ENCODE measurements at regions not wholly inside any gene's neighbourhood (a gene's known extent, or its start where the extent isn't known, plus 50 kb on each side); places are given as distances from the start of the nearest gene placed in this dataset.

- Histone ChIP-seq H4K20me1 (replicated peaks; ENCODE audit: insufficient read depth) (no peaks in the 10 kb centered on the region), H3F3A (replicated peaks; ENCODE audit: low read depth) (no peaks in the 10 kb centered on the region), H3K9me2 (ENCODE audit: insufficient read depth) (no peaks in the 10 kb centered on the region), H2AFZ (no peak overlapping the region), H3K27me3 (ENCODE audit: insufficient read depth) (no peaks in the 10 kb centered on the region), H3K4me3 (no peak overlapping the region), H3K27ac (ENCODE audit: low read depth) (no peak overlapping the region), H3K36me3 (ENCODE audit: insufficient read depth) (no peaks in the 10 kb centered on the region), H3K79me2 (replicated peaks; ENCODE audit: insufficient read depth) (no peaks in the 10 kb centered on the region), H3K4me1 (ENCODE audit: insufficient read depth) (no peaks in the 10 kb centered on the region), H3K4me2 (no peak overlapping the region)
- H3K4me3 Mint-ChIP-seq, result no peak overlapping the region
- DNase-seq (ENCODE audit: low spot score), result no peak
- H3K4me1 Mint-ChIP-seq, result no peaks in the 10 kb centered on the region
- no peak overlapping the region for H3K27ac Mint-ChIP-seq
- H3K36me3 Mint-ChIP-seq (ENCODE audit: low read depth), result no peaks in the 10 kb centered on the region
- no peak for ATAC-seq
- no peaks in the 10 kb centered on the region for H3K9me3 Mint-ChIP-seq
- peaks cover 2% of the 10 kb centered on the region for H3K27me3 Mint-ChIP-seq (ENCODE audit: insufficient read depth, low read depth, poor library complexity)
- TF ChIP-seq POLR2AphosphoS5 (IDR thresholded peaks at IDR 0.05; ENCODE audit: low read depth) (no peak), STAT1 (IDR thresholded peaks at IDR 0.05; ENCODE audit: unreplicated experiment) (no peak), CTCF (conservative IDR thresholded peaks at IDR 0.05; ENCODE audit: low read depth in 2 of 2) (no peak), NANOG (IDR thresholded peaks at IDR 0.05; ENCODE audit: borderline replicate concordance) (no peak)
Observed at GRCh38 chr17:71380535-71380934, 740.3 kb upstream of the SOX9 start.

DNA sequence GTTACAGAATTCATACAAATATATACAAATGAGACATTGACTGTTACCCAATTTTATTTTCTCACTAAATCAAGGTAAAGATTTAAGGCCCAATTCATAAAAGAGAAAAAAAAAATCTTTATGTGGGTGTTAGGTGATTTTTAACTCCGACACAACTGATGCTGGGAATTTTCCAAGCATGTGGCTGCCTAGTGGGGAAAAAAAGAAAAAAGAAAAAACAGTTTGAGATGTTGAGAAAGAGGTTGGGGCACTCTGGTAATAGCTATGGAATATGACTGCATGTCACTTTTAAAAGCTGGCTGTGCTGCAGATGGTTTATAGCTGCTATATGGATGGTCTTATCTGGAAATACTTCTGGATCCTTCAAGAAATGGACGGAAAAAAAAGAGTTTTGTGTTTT is 739.9 kb upstream of the SOX9 start:
- Histone ChIP-seq H3K36me3 (ENCODE audit: insufficient read depth) (no peaks in the 10 kb centered on the region), H4K20me1 (replicated peaks; ENCODE audit: insufficient read depth) (no peaks in the 10 kb centered on the region), H2AFZ (no peak overlapping the region), H3F3A (replicated peaks; ENCODE audit: low read depth) (no peaks in the 10 kb centered on the region), H3K27ac (ENCODE audit: low read depth) (no peak overlapping the region), H3K9me2 (ENCODE audit: insufficient read depth) (no peaks in the 10 kb centered on the region), H3K27me3 (ENCODE audit: insufficient read depth) (no peaks in the 10 kb centered on the region), H3K79me2 (replicated peaks; ENCODE audit: insufficient read depth) (no peaks in the 10 kb centered on the region), H3K4me3 (no peak overlapping the region), H3K4me2 (no peak overlapping the region), H3K4me1 (ENCODE audit: insufficient read depth) (no peaks in the 10 kb centered on the region)
- H3K4me3 Mint-ChIP-seq, result no peak overlapping the region
- DNase-seq (ENCODE audit: low spot score), result no peak
- H3K4me1 Mint-ChIP-seq, result no peaks in the 10 kb centered on the region
- ATAC-seq, result no peak
- H3K36me3 Mint-ChIP-seq (ENCODE audit: low read depth), result no peaks in the 10 kb centered on the region
- H3K9me3 Mint-ChIP-seq, result no peaks in the 10 kb centered on the region
- H3K27me3 Mint-ChIP-seq (ENCODE audit: insufficient read depth, low read depth, poor library complexity), result peaks cover 2% of the 10 kb centered on the region
- no peak overlapping the region for H3K27ac Mint-ChIP-seq
- TF ChIP-seq STAT1 (IDR thresholded peaks at IDR 0.05; ENCODE audit: unreplicated experiment), result no peak
- no peak for TF ChIP-seq JUNB (IDR thresholded peaks at IDR 0.05; ENCODE audit: unreplicated experiment)
- no peak for TF ChIP-seq NANOG (IDR thresholded peaks at IDR 0.05; ENCODE audit: borderline replicate concordance)
- no peak for TF ChIP-seq CREB1 (CRISPR knock-in tag; IDR thresholded peaks at IDR 0.05; ENCODE audit: low read depth)
- TF ChIP-seq, protein P1, sequence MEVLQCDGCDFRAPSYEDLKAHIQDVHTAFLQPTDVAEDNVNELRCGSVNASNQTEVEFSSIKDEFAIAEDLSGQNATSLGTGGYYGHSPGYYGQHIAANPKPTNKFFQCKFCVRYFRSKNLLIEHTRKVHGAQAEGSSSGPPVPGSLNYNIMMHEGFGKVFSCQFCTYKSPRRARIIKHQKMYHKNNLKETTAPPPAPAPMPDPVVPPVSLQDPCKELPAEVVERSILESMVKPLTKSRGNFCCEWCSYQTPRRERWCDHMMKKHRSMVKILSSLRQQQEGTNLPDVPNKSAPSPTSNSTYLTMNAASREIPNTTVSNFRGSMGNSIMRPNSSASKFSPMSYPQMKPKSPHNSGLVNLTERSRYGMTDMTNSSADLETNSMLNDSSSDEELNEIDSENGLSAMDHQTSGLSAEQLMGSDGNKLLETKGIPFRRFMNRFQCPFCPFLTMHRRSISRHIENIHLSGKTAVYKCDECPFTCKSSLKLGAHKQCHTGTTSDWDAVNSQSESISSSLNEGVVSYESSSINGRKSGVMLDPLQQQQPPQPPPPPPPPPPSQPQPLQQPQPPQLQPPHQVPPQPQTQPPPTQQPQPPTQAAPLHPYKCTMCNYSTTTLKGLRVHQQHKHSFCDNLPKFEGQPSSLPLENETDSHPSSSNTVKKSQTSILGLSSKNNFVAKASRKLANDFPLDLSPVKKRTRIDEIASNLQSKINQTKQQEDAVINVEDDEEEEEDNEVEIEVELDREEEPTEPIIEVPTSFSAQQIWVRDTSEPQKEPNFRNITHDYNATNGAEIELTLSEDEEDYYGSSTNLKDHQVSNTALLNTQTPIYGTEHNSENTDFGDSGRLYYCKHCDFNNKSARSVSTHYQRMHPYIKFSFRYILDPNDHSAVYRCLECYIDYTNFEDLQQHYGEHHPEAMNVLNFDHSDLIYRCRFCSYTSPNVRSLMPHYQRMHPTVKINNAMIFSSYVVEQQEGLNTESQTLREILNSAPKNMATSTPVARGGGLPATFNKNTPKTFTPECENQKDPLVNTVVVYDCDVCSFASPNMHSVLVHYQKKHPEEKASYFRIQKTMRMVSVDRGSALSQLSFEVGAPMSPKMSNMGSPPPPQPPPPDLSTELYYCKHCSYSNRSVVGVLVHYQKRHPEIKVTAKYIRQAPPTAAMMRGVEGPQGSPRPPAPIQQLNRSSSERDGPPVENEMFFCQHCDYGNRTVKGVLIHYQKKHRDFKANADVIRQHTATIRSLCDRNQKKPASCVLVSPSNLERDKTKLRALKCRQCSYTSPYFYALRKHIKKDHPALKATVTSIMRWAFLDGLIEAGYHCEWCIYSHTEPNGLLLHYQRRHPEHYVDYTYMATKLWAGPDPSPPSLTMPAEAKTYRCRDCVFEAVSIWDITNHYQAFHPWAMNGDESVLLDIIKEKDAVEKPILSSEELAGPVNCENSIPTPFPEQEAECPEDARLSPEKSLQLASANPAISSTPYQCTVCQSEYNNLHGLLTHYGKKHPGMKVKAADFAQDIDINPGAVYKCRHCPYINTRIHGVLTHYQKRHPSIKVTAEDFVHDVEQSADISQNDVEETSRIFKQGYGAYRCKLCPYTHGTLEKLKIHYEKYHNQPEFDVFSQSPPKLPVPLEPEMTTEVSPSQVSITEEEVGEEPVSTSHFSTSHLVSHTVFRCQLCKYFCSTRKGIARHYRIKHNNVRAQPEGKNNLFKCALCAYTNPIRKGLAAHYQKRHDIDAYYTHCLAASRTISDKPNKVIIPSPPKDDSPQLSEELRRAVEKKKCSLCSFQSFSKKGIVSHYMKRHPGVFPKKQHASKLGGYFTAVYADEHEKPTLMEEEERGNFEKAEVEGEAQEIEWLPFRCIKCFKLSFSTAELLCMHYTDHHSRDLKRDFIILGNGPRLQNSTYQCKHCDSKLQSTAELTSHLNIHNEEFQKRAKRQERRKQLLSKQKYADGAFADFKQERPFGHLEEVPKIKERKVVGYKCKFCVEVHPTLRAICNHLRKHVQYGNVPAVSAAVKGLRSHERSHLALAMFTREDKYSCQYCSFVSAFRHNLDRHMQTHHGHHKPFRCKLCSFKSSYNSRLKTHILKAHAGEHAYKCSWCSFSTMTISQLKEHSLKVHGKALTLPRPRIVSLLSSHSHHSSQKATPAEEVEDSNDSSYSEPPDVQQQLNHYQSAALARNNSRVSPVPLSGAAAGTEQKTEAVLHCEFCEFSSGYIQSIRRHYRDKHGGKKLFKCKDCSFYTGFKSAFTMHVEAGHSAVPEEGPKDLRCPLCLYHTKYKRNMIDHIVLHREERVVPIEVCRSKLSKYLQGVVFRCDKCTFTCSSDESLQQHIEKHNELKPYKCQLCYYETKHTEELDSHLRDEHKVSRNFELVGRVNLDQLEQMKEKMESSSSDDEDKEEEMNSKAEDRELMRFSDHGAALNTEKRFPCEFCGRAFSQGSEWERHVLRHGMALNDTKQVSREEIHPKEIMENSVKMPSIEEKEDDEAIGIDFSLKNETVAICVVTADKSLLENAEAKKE (CRISPR knock-in tag; IDR thresholded peaks at IDR 0.05), result no peak
- no peak for TF ChIP-seq EZH2 (IDR thresholded peaks at IDR 0.05; ENCODE audit: low read depth, unreplicated experiment)
- no peak for TF ChIP-seq EZH2phosphoT487 (IDR thresholded peaks at IDR 0.05; ENCODE audit: unreplicated experiment)
- no peak for TF ChIP-seq CTCF (conservative IDR thresholded peaks at IDR 0.05; ENCODE audit: low read depth in 2 of 2)
- no peak for TF ChIP-seq ZNF331 (CRISPR knock-in tag; IDR thresholded peaks at IDR 0.05; ENCODE audit: low read depth)
- no peak for TF ChIP-seq ZNF114 (CRISPR knock-in tag; IDR thresholded peaks at IDR 0.05)
- TF ChIP-seq, protein P2, sequence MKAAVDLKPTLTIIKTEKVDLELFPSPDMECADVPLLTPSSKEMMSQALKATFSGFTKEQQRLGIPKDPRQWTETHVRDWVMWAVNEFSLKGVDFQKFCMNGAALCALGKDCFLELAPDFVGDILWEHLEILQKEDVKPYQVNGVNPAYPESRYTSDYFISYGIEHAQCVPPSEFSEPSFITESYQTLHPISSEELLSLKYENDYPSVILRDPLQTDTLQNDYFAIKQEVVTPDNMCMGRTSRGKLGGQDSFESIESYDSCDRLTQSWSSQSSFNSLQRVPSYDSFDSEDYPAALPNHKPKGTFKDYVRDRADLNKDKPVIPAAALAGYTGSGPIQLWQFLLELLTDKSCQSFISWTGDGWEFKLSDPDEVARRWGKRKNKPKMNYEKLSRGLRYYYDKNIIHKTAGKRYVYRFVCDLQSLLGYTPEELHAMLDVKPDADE (IDR thresholded peaks at IDR 0.05), result no peak

All from GM23338 (cell line).